WTC11 (cell line): ENCODE measurements at regions not wholly inside any gene's neighbourhood (a gene's known extent, or its start where the extent isn't known, plus 50 kb on each side); places are given as distances from the start of the nearest gene placed in this dataset.
"Not testable (repeated sequence)": the region's sequence is repeated elsewhere in the genome, so short reads cannot be mapped to it uniquely, and the experiment has no call there.

Experiments used
- ATAC-seq: fragments of 200-7000 bp; cut with Tn5 transposase; 2 replicates; pipeline ENCODE4 v1.10.0; 2021; ENCODE audit warnings: mild to moderate bottlenecking, moderate library complexity
- CTCF ChIA-PET: fragments of 300-600 bp; sonication (Branson Sonifier 250); formaldehyde crosslinking; loops from one replicate; lab custom pipeline; 2021; ENCODE audit warnings: antibody characterized with exemption; lab: Charles Lee
- POLR2A ChIA-PET: fragments of 350-600 bp; sonication (Branson Sonifier 250); formaldehyde crosslinking; loops from one replicate; lab custom pipeline; 2021; ENCODE audit warnings: antibody characterized with exemption; lab: Charles Lee
- DNase-seq: peaks from one replicate; pipeline ENCODE4 v3.0.0; 2021; ENCODE audit warnings: low spot score
- H3K27ac Mint-ChIP-seq: 2 replicates; pipeline ENCODE4 v1.8.0; 2021; ENCODE audit warnings: mixed read lengths
- H3K27me3 Mint-ChIP-seq: 2 replicates; pipeline ENCODE4 v1.8.0; 2021; ENCODE audit warnings: low read depth, mild to moderate bottlenecking, moderate library complexity, mixed read lengths
- H3K36me3 Mint-ChIP-seq: 2 replicates; pipeline ENCODE4 v1.8.0; 2021; ENCODE audit warnings: mixed read lengths
- H3K4me1 Mint-ChIP-seq: 2 replicates; pipeline ENCODE4 v1.8.0; 2022; ENCODE audit warnings: mixed read lengths
- H3K4me3 Mint-ChIP-seq: 2 replicates; pipeline ENCODE4 v1.8.0; 2021; ENCODE audit warnings: mild to moderate bottlenecking, moderate library complexity, mixed read lengths
- H3K9me3 Mint-ChIP-seq: 2 replicates; pipeline ENCODE4 v1.8.0; 2021; ENCODE audit warnings: mixed read lengths
- ATF3 ChIP-seq: sonication (generic); formaldehyde crosslinking; conservative IDR thresholded peaks from 2 replicates; pipeline ENCODE4 v1.8.1; 2022; ENCODE audit warnings: mild to moderate bottlenecking, missing genetic modification reagents
- ATF6 ChIP-seq: sonication (generic); formaldehyde crosslinking; IDR thresholded peaks from 2 replicates; pipeline ENCODE4 v1.8.1; 2023; ENCODE audit warnings: mild to moderate bottlenecking, missing genetic modification reagents
- CDX4 ChIP-seq: fragments of 250-450 bp; sonication (Bioruptor Pico); IDR thresholded peaks from 2 replicates; pipeline ENCODE4 v1.9.0; 2021; ENCODE audit warnings: moderate library complexity, mild to moderate bottlenecking, inconsistent platforms, borderline replicate concordance
- CTCF ChIP-seq: fragments of 200-600 bp; IDR thresholded peaks from 2 replicates; pipeline ENCODE4 v1.8.0; 2022; ENCODE audit warnings: antibody characterized with exemption
- FOXP4 ChIP-seq: sonication (generic); formaldehyde crosslinking; IDR thresholded peaks from 2 replicates; pipeline ENCODE4 v1.8.0; 2022; ENCODE audit warnings: mild to moderate bottlenecking, missing genetic modification reagents
- GRHL2 ChIP-seq: fragments of 250-450 bp; sonication (Bioruptor Pico); IDR thresholded peaks from 2 replicates; pipeline ENCODE4 v1.8.0; 2022; ENCODE audit warnings: mild to moderate bottlenecking, moderate library complexity; ENCODE audit not compliant: insufficient replicate concordance, severe bottlenecking
- JAZF1 ChIP-seq: fragments of 250-450 bp; sonication (Bioruptor Pico); IDR thresholded peaks from 2 replicates; pipeline ENCODE4 v1.9.0; 2021; ENCODE audit warnings: moderate library complexity, mild to moderate bottlenecking, inconsistent platforms
- JUN ChIP-seq: sonication (generic); formaldehyde crosslinking; IDR thresholded peaks from 2 replicates; pipeline ENCODE4 v1.8.0; 2023; ENCODE audit warnings: mild to moderate bottlenecking, missing genetic modification reagents
- OVOL2 ChIP-seq: fragments of 250-450 bp; sonication (Bioruptor Pico); IDR thresholded peaks from 2 replicates; pipeline ENCODE4 v1.9.0; 2021; ENCODE audit warnings: mild to moderate bottlenecking, borderline replicate concordance
- RORB ChIP-seq: fragments of 250-450 bp; sonication (Bioruptor Pico); IDR thresholded peaks from 2 replicates; pipeline ENCODE4 v1.9.0; 2021; ENCODE audit warnings: mild to moderate bottlenecking
- SMAD4 ChIP-seq: sonication (generic); formaldehyde crosslinking; IDR thresholded peaks from 2 replicates; pipeline ENCODE4 v1.8.0; 2022; ENCODE audit warnings: mild to moderate bottlenecking, missing genetic modification reagents
- SOX15 ChIP-seq: fragments of 250-450 bp; sonication (Bioruptor Pico); IDR thresholded peaks from 2 replicates; pipeline ENCODE4 v1.9.0; 2021; ENCODE audit warnings: mild to moderate bottlenecking
- USF1 ChIP-seq: sonication (generic); formaldehyde crosslinking; IDR thresholded peaks from 2 replicates; pipeline ENCODE4 v1.8.0; 2022; ENCODE audit warnings: mild to moderate bottlenecking, missing genetic modification reagents
- ZMAT4 ChIP-seq: fragments of 250-450 bp; sonication (Bioruptor Pico); IDR thresholded peaks from 2 replicates; pipeline ENCODE4 v1.9.0; 2021; ENCODE audit warnings: mild to moderate bottlenecking
- ZNF219 ChIP-seq: sonication (generic); formaldehyde crosslinking; IDR thresholded peaks from 2 replicates; pipeline ENCODE4 v1.8.0; 2023; ENCODE audit warnings: missing genetic modification reagents, mild to moderate bottlenecking, borderline replicate concordance
- ZNF416 ChIP-seq: fragments of 250-450 bp; sonication (Bioruptor Pico); IDR thresholded peaks from 2 replicates; pipeline ENCODE4 v1.9.0; 2021; ENCODE audit warnings: mild to moderate bottlenecking, inconsistent platforms
- ZNF423 ChIP-seq: fragments of 250-450 bp; sonication (Bioruptor Pico); IDR thresholded peaks from 2 replicates; pipeline ENCODE4 v2.1.2; 2022; ENCODE audit warnings: mild to moderate bottlenecking, moderate library complexity

- no peak for TF ChIP-seq JUN
- TF ChIP-seq JAZF1 (CRISPR knock-in tag) = no peak
- TF ChIP-seq, all 79 proteins: peak for 0
- peaks cover 71% of the 10 kb centered on the region for H3K27me3 Mint-ChIP-seq
- H3K4me3 Mint-ChIP-seq = no peak overlapping the region
- peaks cover 8% of the 10 kb centered on the region for H3K4me1 Mint-ChIP-seq
- POLR2A ChIA-PET = no interaction called here
- no peaks in the 10 kb centered on the region for H3K9me3 Mint-ChIP-seq
- DNase-seq = no peak
- no peak for ATAC-seq
- H3K27ac Mint-ChIP-seq = no peak overlapping the region
- CTCF ChIA-PET = interaction anchor here (1.0 kb wide), 1 partner anchor 66 kb away, joined by 3 read pairs; no protein-coding TSS in a partner anchor
- no peaks in the 10 kb centered on the region for H3K36me3 Mint-ChIP-seq
These were observed 221.9 kb downstream of the GIPC2 start for GRCh38 chr1:78267513-78268218.

- Mint-ChIP-seq H3K9me3 (no peaks in the 10 kb centered on the region), H3K4me3 (no peak overlapping the region), H3K4me1 (no peaks in the 10 kb centered on the region), H3K36me3 (no peaks in the 10 kb centered on the region), H3K27me3 (peaks cover 75% of the 10 kb centered on the region), H3K27ac (no peak overlapping the region)
- ChIA-PET POLR2A (no interaction called here), CTCF (no interaction called here)
- DNase-seq = no peak
- no peak for ATAC-seq
- TF ChIP-seq ZMAT4 (CRISPR knock-in tag) (no peak), OVOL2 (no peak), USF1 (CRISPR knock-in tag) (no peak)
These were observed 221.2 kb upstream of the PTGFR start for GRCh38 chr1:78269591-78269990.

- POLR2A ChIA-PET, ATAC-seq, H3K4me1 Mint-ChIP-seq, H3K36me3 Mint-ChIP-seq, DNase-seq, H3K27ac Mint-ChIP-seq, H3K9me3 Mint-ChIP-seq, H3K4me3 Mint-ChIP-seq, CTCF ChIA-PET: not testable (repeated sequence)
- peaks cover 66% of the 10 kb centered on the region for H3K27me3 Mint-ChIP-seq
These were observed 219.4 kb upstream of the PTGFR start for GRCh38 chr1:78271423-78271822.

- no peak overlapping the region for H3K27ac Mint-ChIP-seq
- H3K9me3 Mint-ChIP-seq = no peaks in the 10 kb centered on the region
- POLR2A ChIA-PET = no interaction called here
- no peak overlapping the region for H3K4me3 Mint-ChIP-seq
- H3K36me3 Mint-ChIP-seq = no peaks in the 10 kb centered on the region
- TF ChIP-seq SOX15 (CRISPR knock-in tag) = no peak
- TF ChIP-seq ATF6 (CRISPR knock-in tag) = no peak
- TF ChIP-seq CTCF = no peak
- TF ChIP-seq ZNF416 (CRISPR knock-in tag) = no peak
- ATAC-seq = no peak
- CTCF ChIA-PET = interaction anchor here (0.6 to 1.4 kb wide), 2 partner anchors 59 to 250 kb away, joined by 4 to 6 read pairs; no protein-coding TSS in a partner anchor
- DNase-seq = no peak
- peaks cover 44% of the 10 kb centered on the region for H3K27me3 Mint-ChIP-seq
- no peaks in the 10 kb centered on the region for H3K4me1 Mint-ChIP-seq
These were observed 216.0 kb upstream of the PTGFR start for GRCh38 chr1:78274814-78275213.

- Mint-ChIP-seq H3K27ac (no peak overlapping the region), H3K4me3 (no peak overlapping the region), H3K27me3 (peaks cover 44% of the 10 kb centered on the region), H3K9me3 (no peaks in the 10 kb centered on the region), H3K4me1 (no peaks in the 10 kb centered on the region), H3K36me3 (no peaks in the 10 kb centered on the region)
- ATAC-seq = no peak
- ChIA-PET POLR2A (no interaction called here), CTCF (interaction anchor here (0.6 to 1.4 kb wide), 2 partner anchors 58 to 250 kb away, joined by 4 to 6 read pairs; no protein-coding TSS in a partner anchor)
- DNase-seq = no peak
- no peak for TF ChIP-seq ZNF423 (CRISPR knock-in tag)
- no peak for TF ChIP-seq CDX4 (CRISPR knock-in tag)
- TF ChIP-seq SMAD4 (CRISPR knock-in tag) = no peak
- TF ChIP-seq ZNF219 (CRISPR knock-in tag) = no peak
- TF ChIP-seq GRHL2 = no peak
- TF ChIP-seq ATF3 (CRISPR knock-in tag) = no peak
- no peak for TF ChIP-seq USF1 (CRISPR knock-in tag)
- no peak for TF ChIP-seq FOXP4 (CRISPR knock-in tag)
- no peak for TF ChIP-seq RORB
These were observed 215.3 kb upstream of the PTGFR start for GRCh38 chr1:78275456-78275855.
